Stimulated activated naive CD8-positive, alpha-beta T cell treated with anti-CD3 and anti-CD28 coated beads, Interleukin-15, amount 100 ng/mL, for 72 hours (primary cell): ENCODE measurements at regions not wholly inside any gene's neighbourhood (a gene's known extent, or its start where the extent isn't known, plus 50 kb on each side); places are given as distances from the start of the nearest gene placed in this dataset.

Source experiments
- ATAC-seq: fragments of 150-1000 bp; cut with Tn5 transposase; 2 replicates; pipeline ENCODE4 v1.10.0; 2021; ENCODE audit warnings: mild to moderate bottlenecking, moderate library complexity
- DNase-seq, 2 donors: peaks; one replicate each; pipeline ENCODE4 v3.0.0; 2021 to 2022
- H3K27ac Mint-ChIP-seq, 2 donors: one replicate each; pipeline ENCODE4 v1.8.0; 2022; ENCODE audit warnings: mild to moderate bottlenecking in 2 of 2, mixed read lengths in 2 of 2, moderate library complexity in 2 of 2
- H3K27me3 Mint-ChIP-seq: one replicate; pipeline ENCODE4 v1.8.0; 2022; ENCODE audit warnings: mixed read lengths
- H3K4me1 Mint-ChIP-seq: one replicate; pipeline ENCODE4 v1.8.0; 2022; ENCODE audit warnings: mild to moderate bottlenecking, mixed read lengths
- H3K4me3 Mint-ChIP-seq, 2 donors: one replicate each; pipeline ENCODE4 v1.8.0; 2022; ENCODE audit warnings: mild to moderate bottlenecking in 2 of 2, mixed read lengths in 2 of 2, moderate library complexity in 1 of 2
- H3K9me3 Mint-ChIP-seq, 2 donors: one replicate each; pipeline ENCODE4 v1.8.0; 2022; ENCODE audit warnings: mixed read lengths in 2 of 2

GRCh38 chr17:31758646-31759045 lies 100.4 kb downstream of the COPRS start:
- H3K27me3 Mint-ChIP-seq = peaks cover 11% of the 10 kb centered on the region
- H3K4me3 Mint-ChIP-seq = no peak overlapping the region
- no peaks in the 10 kb centered on the region for H3K4me1 Mint-ChIP-seq
- no peak for ATAC-seq
- H3K9me3 Mint-ChIP-seq = no peaks in the 10 kb centered on the region
- no peak for DNase-seq
- H3K27ac Mint-ChIP-seq = no peak overlapping the region

GRCh38 chr17:31757097-31757496 lies 101.9 kb downstream of the COPRS start:
- no peak for ATAC-seq
- no peak for DNase-seq
- H3K27ac Mint-ChIP-seq = no peak overlapping the region
- no peaks in the 10 kb centered on the region for H3K4me1 Mint-ChIP-seq
- no peak overlapping the region for H3K4me3 Mint-ChIP-seq
- H3K9me3 Mint-ChIP-seq = no peaks in the 10 kb centered on the region
- H3K27me3 Mint-ChIP-seq = peaks cover 11% of the 10 kb centered on the region

GRCh38 chr17:31754239-31754945 lies 104.7 kb downstream of the COPRS start:
- no peak overlapping the region for H3K27ac Mint-ChIP-seq
- ATAC-seq = no peak
- no peaks in the 10 kb centered on the region for H3K27me3 Mint-ChIP-seq
- H3K9me3 Mint-ChIP-seq = no peaks in the 10 kb centered on the region
- DNase-seq = no peak
- H3K4me1 Mint-ChIP-seq = no peaks in the 10 kb centered on the region
- no peak overlapping the region for H3K4me3 Mint-ChIP-seq

GRCh38 chr17:31753011-31753410 lies 106.0 kb downstream of the COPRS start:
- no peak for DNase-seq
- Mint-ChIP-seq H3K4me3 (no peak overlapping the region), H3K27me3 (no peaks in the 10 kb centered on the region), H3K27ac (no peak overlapping the region), H3K9me3 (no peaks in the 10 kb centered on the region), H3K4me1 (no peaks in the 10 kb centered on the region)
- no peak for ATAC-seq

GRCh38 chr17:31752584-31752983 lies 106.5 kb downstream of the COPRS start:
- Mint-ChIP-seq H3K4me1 (no peaks in the 10 kb centered on the region), H3K27me3 (no peaks in the 10 kb centered on the region), H3K27ac (no peak overlapping the region), H3K4me3 (no peak overlapping the region), H3K9me3 (no peaks in the 10 kb centered on the region)
- DNase-seq (no peak), ATAC-seq (no peak)

GRCh38 chr17:31750578-31750977 lies 108.5 kb downstream of the COPRS start:
- H3K27ac Mint-ChIP-seq = no peak overlapping the region
- no peaks in the 10 kb centered on the region for H3K4me1 Mint-ChIP-seq
- DNase-seq = no peak
- peaks cover 8% of the 10 kb centered on the region for H3K27me3 Mint-ChIP-seq
- no peak overlapping the region for H3K4me3 Mint-ChIP-seq
- no peak for ATAC-seq
- no peaks in the 10 kb centered on the region for H3K9me3 Mint-ChIP-seq

- H3K9me3 Mint-ChIP-seq = no peaks in the 10 kb centered on the region
- ATAC-seq (no peak), DNase-seq (no peak)
- no peak overlapping the region for H3K27ac Mint-ChIP-seq
- peaks cover 19% of the 10 kb centered on the region for H3K27me3 Mint-ChIP-seq
- H3K4me3 Mint-ChIP-seq = no peak overlapping the region
- H3K4me1 Mint-ChIP-seq = no peaks in the 10 kb centered on the region
These were observed 110.2 kb downstream of the COPRS start for GRCh38 chr17:31748881-31749280.

GRCh38 chr17:31746884-31747495 lies 112.1 kb downstream of the COPRS start:
- no peaks in the 10 kb centered on the region for H3K4me1 Mint-ChIP-seq
- no peak overlapping the region for H3K27ac Mint-ChIP-seq
- ATAC-seq (no peak), DNase-seq (no peak)
- H3K4me3 Mint-ChIP-seq = no peak overlapping the region
- H3K27me3 Mint-ChIP-seq = peaks cover 35% of the 10 kb centered on the region
- no peaks in the 10 kb centered on the region for H3K9me3 Mint-ChIP-seq

- no peaks in the 10 kb centered on the region for H3K4me1 Mint-ChIP-seq
- H3K9me3 Mint-ChIP-seq = no peaks in the 10 kb centered on the region
- DNase-seq = no peak
- peaks cover 38% of the 10 kb centered on the region for H3K27me3 Mint-ChIP-seq
- no peak overlapping the region for H3K4me3 Mint-ChIP-seq
- H3K27ac Mint-ChIP-seq = peak overlapping the region in 1 of 2 donors; percentile 11
- ATAC-seq = no peak
These were observed 113.0 kb downstream of the COPRS start for GRCh38 chr17:31745964-31746600.

GRCh38 chr17:31744511-31744951 lies 114.5 kb downstream of the COPRS start:
- H3K27ac Mint-ChIP-seq = no peak overlapping the region
- DNase-seq (no peak), ATAC-seq (no peak)
- H3K4me3 Mint-ChIP-seq = no peak overlapping the region
- H3K9me3 Mint-ChIP-seq = no peaks in the 10 kb centered on the region
- H3K4me1 Mint-ChIP-seq = no peaks in the 10 kb centered on the region
- peaks cover 44% of the 10 kb centered on the region for H3K27me3 Mint-ChIP-seq

- no peak for DNase-seq
- H3K27ac Mint-ChIP-seq = no peak overlapping the region
- ATAC-seq = no peak
- peaks cover 44% of the 10 kb centered on the region for H3K27me3 Mint-ChIP-seq
- H3K9me3 Mint-ChIP-seq = no peaks in the 10 kb centered on the region
- H3K4me3 Mint-ChIP-seq = no peak overlapping the region
- no peaks in the 10 kb centered on the region for H3K4me1 Mint-ChIP-seq
These were observed 115.2 kb downstream of the COPRS start for GRCh38 chr17:31743797-31744196.

- DNase-seq (no peak), ATAC-seq (no peak)
- Mint-ChIP-seq H3K27ac (peak overlapping the region in 1 of 2 donors; percentile 61), H3K4me3 (no peak overlapping the region), H3K9me3 (no peaks in the 10 kb centered on the region), H3K27me3 (peaks cover 44% of the 10 kb centered on the region), H3K4me1 (no peaks in the 10 kb centered on the region)
These were observed 117.7 kb downstream of the COPRS start for GRCh38 chr17:31741371-31741770.

- Mint-ChIP-seq H3K27ac (no peak overlapping the region), H3K27me3 (peaks cover 37% of the 10 kb centered on the region), H3K9me3 (no peaks in the 10 kb centered on the region), H3K4me1 (no peaks in the 10 kb centered on the region), H3K4me3 (no peak overlapping the region)
- DNase-seq (no peak), ATAC-seq (no peak)
These were observed 118.4 kb downstream of the COPRS start for GRCh38 chr17:31740611-31741082.

GRCh38 chr17:31738996-31739699 lies 119.9 kb downstream of the COPRS start:
- no peak overlapping the region for H3K27ac Mint-ChIP-seq
- H3K4me1 Mint-ChIP-seq = no peaks in the 10 kb centered on the region
- H3K9me3 Mint-ChIP-seq = no peaks in the 10 kb centered on the region
- peaks cover 28% of the 10 kb centered on the region for H3K27me3 Mint-ChIP-seq
- H3K4me3 Mint-ChIP-seq = no peak overlapping the region
- DNase-seq (no peak), ATAC-seq (no peak)

GRCh38 chr17:31738488-31738887 lies 120.6 kb downstream of the COPRS start:
- ATAC-seq (no peak), DNase-seq (no peak)
- Mint-ChIP-seq H3K27ac (no peak overlapping the region), H3K9me3 (no peaks in the 10 kb centered on the region), H3K4me3 (no peak overlapping the region), H3K27me3 (peaks cover 22% of the 10 kb centered on the region), H3K4me1 (no peaks in the 10 kb centered on the region)

GRCh38 chr17:31738067-31738466 lies 121.0 kb downstream of the COPRS start:
- no peak for DNase-seq
- Mint-ChIP-seq H3K4me3 (no peak overlapping the region), H3K27me3 (peaks cover 17% of the 10 kb centered on the region), H3K9me3 (no peaks in the 10 kb centered on the region), H3K27ac (no peak overlapping the region), H3K4me1 (no peaks in the 10 kb centered on the region)
- no peak for ATAC-seq
